ENCODE measurements at regions not wholly inside any gene's neighbourhood (a gene's known extent, or its start where the extent isn't known, plus 50 kb on each side); places are given as distances from the start of the nearest gene placed in this dataset.
"Not testable (repeated sequence)": the region's sequence is repeated elsewhere in the genome, so short reads cannot be mapped to it uniquely, and the experiment has no call there.

DNA sequence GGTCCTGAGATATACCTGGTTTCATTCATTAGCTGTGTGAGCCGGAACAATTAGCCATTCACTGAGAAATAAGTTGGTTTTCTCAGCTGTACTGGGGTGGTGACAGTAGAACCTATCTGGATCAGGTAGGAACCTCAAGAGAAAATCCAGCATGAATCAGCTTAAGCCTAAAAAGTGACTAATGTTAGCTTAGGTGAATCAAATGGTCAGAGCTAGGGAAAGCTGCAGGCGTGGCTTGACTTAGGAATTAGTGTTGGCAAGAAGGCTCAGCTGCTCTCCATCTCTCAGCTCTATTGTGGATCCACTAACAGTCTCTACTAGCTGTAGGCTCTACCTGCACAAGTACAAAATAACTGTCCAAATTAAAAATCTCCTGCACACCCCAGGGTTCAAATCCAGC is 1025.5 kb downstream of the RAB28 start:
- no peak for DNase-seq (ENCODE audit: low read depth)
- no peak overlapping the region for H3K4me3 ChIP-seq (ENCODE audit: low read depth, low read length)
- TF ChIP-seq, protein P1, sequence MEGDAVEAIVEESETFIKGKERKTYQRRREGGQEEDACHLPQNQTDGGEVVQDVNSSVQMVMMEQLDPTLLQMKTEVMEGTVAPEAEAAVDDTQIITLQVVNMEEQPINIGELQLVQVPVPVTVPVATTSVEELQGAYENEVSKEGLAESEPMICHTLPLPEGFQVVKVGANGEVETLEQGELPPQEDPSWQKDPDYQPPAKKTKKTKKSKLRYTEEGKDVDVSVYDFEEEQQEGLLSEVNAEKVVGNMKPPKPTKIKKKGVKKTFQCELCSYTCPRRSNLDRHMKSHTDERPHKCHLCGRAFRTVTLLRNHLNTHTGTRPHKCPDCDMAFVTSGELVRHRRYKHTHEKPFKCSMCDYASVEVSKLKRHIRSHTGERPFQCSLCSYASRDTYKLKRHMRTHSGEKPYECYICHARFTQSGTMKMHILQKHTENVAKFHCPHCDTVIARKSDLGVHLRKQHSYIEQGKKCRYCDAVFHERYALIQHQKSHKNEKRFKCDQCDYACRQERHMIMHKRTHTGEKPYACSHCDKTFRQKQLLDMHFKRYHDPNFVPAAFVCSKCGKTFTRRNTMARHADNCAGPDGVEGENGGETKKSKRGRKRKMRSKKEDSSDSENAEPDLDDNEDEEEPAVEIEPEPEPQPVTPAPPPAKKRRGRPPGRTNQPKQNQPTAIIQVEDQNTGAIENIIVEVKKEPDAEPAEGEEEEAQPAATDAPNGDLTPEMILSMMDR (conservative IDR thresholded peaks at IDR 0.05; ENCODE audit: low read depth, low read length) = no peak

DNA sequence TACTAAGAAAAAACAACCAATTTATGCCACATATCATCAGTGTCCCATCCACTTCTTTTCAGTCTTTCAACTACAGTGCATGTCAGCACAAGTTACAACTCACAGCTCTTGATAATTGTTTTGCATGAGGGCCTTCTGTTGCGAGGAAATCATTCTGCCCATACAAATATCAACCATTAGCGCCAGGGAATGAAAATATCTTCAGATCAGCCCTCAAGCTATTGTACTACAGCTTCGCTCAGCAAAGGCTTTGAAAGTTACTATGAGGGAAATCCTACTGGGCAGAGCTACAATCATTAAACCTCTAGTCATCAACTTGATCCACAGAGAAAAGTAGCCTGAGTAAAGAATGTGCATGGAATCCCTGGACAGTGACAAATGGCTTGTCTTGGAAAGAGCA is 1023.6 kb upstream of the HS3ST1 start:
- no peak overlapping the region for H3K4me3 ChIP-seq (ENCODE audit: low read depth, low read length)
- TF ChIP-seq, protein P1 (conservative IDR thresholded peaks at IDR 0.05; ENCODE audit: low read depth, low read length) = no peak
- no peak for DNase-seq (ENCODE audit: low read depth)

DNA sequence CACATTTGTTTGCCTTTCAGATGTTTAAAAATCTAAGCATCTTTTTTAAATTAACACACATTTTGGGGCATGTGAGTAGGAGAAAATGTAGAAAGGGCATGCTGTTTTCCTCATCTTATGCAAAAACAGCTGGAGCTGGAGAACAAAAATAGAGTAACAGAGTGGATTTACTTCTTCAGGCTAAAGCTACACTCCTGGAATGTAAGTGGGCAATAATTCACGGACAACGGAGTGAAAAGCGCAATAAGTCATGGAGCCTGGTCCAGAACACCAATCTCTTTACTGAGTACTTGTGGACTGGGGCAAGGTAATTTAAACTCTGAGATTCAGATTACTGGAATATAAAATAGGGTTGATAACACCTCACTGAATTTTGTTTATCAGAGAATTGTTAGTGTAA is 1018.8 kb upstream of the HS3ST1 start:
- TF ChIP-seq, protein P1 (conservative IDR thresholded peaks at IDR 0.05; ENCODE audit: low read depth, low read length) = no peak
- DNase-seq (ENCODE audit: low read depth) = no peak

DNA sequence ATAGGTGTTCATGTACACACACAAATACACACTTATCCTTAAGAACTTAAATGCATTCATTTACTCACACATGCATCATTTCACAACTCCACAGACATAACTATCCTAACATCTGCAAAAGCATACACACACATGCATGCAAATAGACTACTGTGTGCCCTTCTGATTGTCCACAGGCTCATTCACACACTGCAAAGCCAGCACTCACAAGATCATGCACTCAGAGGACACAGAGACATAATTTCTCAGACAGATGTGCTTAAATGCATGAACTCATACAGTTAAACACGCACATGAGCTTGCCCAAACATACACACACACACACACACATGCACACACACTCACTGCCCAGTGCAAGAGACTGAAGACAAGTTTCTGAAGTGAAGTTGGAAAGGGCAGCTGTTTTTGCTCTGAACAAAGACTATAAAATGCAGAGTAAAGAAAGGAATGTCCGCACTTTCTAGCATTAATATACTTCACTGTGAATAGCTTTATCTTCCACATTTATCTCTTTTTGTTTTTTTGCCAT is 1018.0 kb upstream of the HS3ST1 start:
- H3K4me3 ChIP-seq (ENCODE audit: low read depth, low read length) = no peak overlapping the region
- DNase-seq (ENCODE audit: low read depth) = no peak
- TF ChIP-seq, protein P1 (conservative IDR thresholded peaks at IDR 0.05; ENCODE audit: low read depth, low read length) = no peak

More for the DNA sequence above, 1018.8 kb upstream of the HS3ST1 start:
- no peak overlapping the region for H3K4me3 ChIP-seq (ENCODE audit: low read depth, low read length)

DNA sequence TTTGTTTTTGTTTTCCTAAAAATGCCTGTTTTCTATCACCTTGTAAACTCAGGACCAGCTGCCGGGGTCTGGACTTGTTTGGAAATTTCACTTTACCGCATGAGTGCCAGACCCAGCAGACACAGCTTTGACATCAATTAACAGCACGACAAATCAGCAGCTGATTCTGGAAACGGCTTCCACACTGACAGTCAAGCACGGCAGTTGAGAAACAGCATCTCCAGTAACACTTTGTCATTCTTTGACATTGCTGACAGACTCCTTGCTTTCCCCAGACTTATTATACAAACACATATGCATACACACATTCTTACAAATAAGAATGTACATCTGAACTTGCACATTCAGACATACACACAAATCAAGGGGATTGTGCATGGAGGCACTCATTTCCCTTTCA is 1017.6 kb upstream of the HS3ST1 start:
- H3K4me3 ChIP-seq (ENCODE audit: low read depth, low read length) = no peak overlapping the region
- DNase-seq (ENCODE audit: low read depth) = no peak
- TF ChIP-seq, protein P1 (conservative IDR thresholded peaks at IDR 0.05; ENCODE audit: low read depth, low read length) = no peak

DNA sequence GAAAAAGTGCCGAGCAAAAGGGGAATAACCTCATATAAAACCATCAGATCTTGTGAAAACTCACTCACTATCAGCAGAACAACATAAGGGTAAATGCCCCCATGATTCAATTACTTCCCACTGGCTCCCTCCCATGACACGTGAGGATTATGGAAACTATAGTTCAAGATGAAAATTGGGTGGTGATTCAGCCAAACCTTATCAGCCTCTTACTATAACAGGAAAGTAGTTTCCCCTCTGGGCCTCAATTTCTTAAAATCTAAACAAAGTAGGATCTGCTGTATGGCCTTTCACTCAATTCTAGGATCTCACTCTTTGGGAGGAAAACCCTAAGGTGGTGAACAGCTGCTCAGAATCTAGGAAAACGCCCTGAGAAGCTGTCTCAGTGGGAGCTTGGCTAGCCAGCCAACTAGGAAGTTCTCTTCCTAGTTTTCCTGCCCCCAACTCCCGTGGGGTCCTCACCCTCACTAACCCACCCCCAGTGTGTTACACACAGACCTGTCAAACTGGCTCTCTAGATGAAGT is 1017.1 kb upstream of the HS3ST1 start:
- H3K4me3 ChIP-seq (ENCODE audit: low read depth, low read length) = no peak overlapping the region
- no peak for DNase-seq (ENCODE audit: low read depth)
- TF ChIP-seq, protein P1 (conservative IDR thresholded peaks at IDR 0.05; ENCODE audit: low read depth, low read length) = no peak

DNA sequence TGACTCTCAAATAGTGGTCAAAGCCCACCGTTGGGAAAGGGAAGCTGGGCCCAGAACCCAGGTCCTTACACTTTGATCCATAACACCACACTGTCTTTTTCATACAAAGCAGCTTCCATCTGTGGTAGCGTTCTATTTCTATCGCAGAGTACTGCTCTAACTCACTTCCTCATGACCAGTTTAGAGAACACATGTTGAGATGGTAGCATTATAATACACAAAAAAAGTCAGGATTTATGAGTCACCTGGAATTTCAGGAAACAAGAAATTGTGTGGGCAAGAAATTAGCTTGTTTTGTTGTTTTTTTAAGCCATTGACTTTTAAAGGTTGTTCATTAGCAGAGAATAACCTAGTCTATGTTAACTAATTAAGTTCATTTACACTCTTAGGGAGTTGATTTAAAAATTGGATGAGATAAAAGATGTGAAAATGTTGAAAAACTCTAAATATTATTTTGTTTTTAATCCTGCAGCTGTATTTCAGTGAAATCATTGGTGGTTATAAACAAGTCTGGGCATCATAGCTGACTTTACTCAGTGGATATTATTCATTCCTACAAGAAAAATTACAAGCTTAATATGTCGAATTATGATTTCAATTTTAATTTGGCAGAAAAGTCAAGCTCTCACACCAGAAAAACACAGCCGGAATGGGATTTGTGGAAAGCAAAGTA is 1011.1 kb upstream of the HS3ST1 start:
- DNase-seq (ENCODE audit: low read depth) = no peak
- TF ChIP-seq, protein P1 (conservative IDR thresholded peaks at IDR 0.05; ENCODE audit: low read depth, low read length) = no peak
- H3K4me3 ChIP-seq (ENCODE audit: low read depth, low read length) = no peak overlapping the region

DNA sequence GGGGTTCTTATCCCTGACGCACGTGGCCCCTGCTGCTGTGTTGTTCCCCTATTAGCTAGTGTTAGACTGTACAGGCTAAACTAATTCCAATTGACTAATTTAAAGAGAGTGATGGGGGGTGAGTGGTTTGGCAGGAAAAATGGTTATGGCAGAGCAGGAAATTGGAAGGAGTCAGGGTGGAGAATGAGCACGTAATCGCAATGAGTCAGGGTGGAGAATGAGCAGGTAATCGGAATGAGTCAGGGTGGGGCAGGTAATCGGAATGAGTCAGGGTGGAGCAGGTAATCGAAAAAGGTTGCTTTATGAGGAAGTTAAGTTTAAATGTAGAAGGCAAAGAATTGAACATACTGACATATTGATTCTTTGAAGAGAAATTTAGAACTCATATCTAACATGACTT is 1002.6 kb upstream of the HS3ST1 start:
- DNase-seq (ENCODE audit: low read depth); H3K4me3 ChIP-seq (ENCODE audit: low read depth, low read length): not testable (repeated sequence)

Data from epithelial cell of proximal tubule (primary cell).